Adrenal gland (tissue), 9 donors: ENCODE measurements at regions not wholly inside any gene's neighbourhood (a gene's known extent, or its start where the extent isn't known, plus 50 kb on each side); places are given as distances from the start of the nearest gene placed in this dataset.

Experiments
- DNase-seq, 7 donors: peaks; one replicate each; pipeline ENCODE4 v3.0.0-alpha.2; 2019 to 2020
- H3K27ac ChIP-seq, 5 donors: fragments of 200-600 bp; sonication (generic) in 4 of 5; 1 replicate in 3 of 5; 2 replicates in 2 of 5; pipeline versions ENCODE4 v1.5.1 to v1.8.0; 2016 to 2020; ENCODE audit warnings: mild to moderate bottlenecking in 1 of 5
- H3K27me3 ChIP-seq: fragments of 200-600 bp; 2 replicates; pipeline ENCODE4 v1.8.0; 2021
- H3K36me3 ChIP-seq, 2 donors: fragments of 200-600 bp; replicated peaks in 1 of 2; 1 replicate in 1 of 2; 2 replicates in 1 of 2; pipeline versions ENCODE4 v1.5.1 to v1.8.0; 2018 to 2022
- H3K4me1 ChIP-seq, 2 donors: fragments of 200-600 bp; replicated peaks in 1 of 2; 1 replicate in 1 of 2; 2 replicates in 1 of 2; pipeline versions ENCODE4 v1.5.1 to v1.8.0; 2018 to 2021
- H3K4me3 ChIP-seq, 4 donors: fragments of 200-600 bp; sonication (generic) in 3 of 4; one replicate each; pipeline ENCODE4 v1.5.1; 2016 to 2018
- H3K9me3 ChIP-seq, 3 donors: fragments of 200-600 bp; sonication (generic) in 1 of 3; replicated peaks in 1 of 3; 1 replicate in 2 of 3; 2 replicates in 1 of 3; pipeline versions ENCODE4 v1.5.1 to v1.8.0; 2016 to 2021
- CTCF ChIP-seq, 6 experiments: fragments of 450-650 bp in 4 of 6; fragments of 200-600 bp in 2 of 6; sonication (generic) in 1 of 6; IDR thresholded peaks; 1 replicate in 5 of 6; 2 replicates in 1 of 6; pipeline versions ENCODE4 v1.5.1 to v1.8.0; 2016 to 2021; ENCODE audit warnings: antibody characterized with exemption in 6 of 6, mild to moderate bottlenecking in 2 of 6, moderate library complexity in 1 of 6
- POLR2A ChIP-seq, 2 donors: fragments of 450-650 bp; IDR thresholded peaks; one replicate each; pipeline ENCODE4 v1.6.1; 2017; ENCODE audit warnings: antibody characterized with exemption in 2 of 2, mild to moderate bottlenecking in 2 of 2, moderate library complexity in 1 of 2
- WGBS, 4 donors: extraction: QIAGEN DNeasy Blood & Tissue Kit in 2 of 4; methylation state at CpG; one replicate each; pipeline versions ENCODE4 v1.1.5 to v1.1.7; 2013 to 2017; 5-methylcytosine and 5-hydroxymethylcytosine counted together
- intact Hi-C, 2 donors: fragments of 100-400 bp; cut with DNase I; formaldehyde crosslinking; loops; one replicate each; pipeline versions ENCODE4 v1.14.1 to v1.15.0; 2022 to 2023
- donor health status: healthy with polysubstance abuse.
- donor health status: Bipolar disorder and iron deficiency.
- donor health status: DM: yes; HTN: yes; CAD: no.
- donor health status: DM: no; HTN: no; CAD: no.
- donor health status: DM: no; HTN: no; CAD: no.

- Histone ChIP-seq H3K27me3 (no peaks in the 10 kb centered on the region), H3K9me3 (no peaks in the 10 kb centered on the region), H3K4me3 (no peak overlapping the region), H3K27ac (no peak overlapping the region), H3K4me1 (no peaks in the 10 kb centered on the region), H3K36me3 (no peaks in the 10 kb centered on the region)
- no peak for DNase-seq
- WGBS, 4 donors: 91 to 97% (median 95%) methylated on average over 3 of the region's 3 CpGs
- no peak for TF ChIP-seq CTCF (IDR thresholded peaks at IDR 0.05)
- TF ChIP-seq POLR2A (IDR thresholded peaks at IDR 0.05): no peak
- intact Hi-C loops: no loop called here
These were observed 92.2 kb upstream of the SLC8A1 start for GRCh38 chr2:40544072-40544471.

GRCh38 chr2:40545645-40546044, 93.8 kb upstream of the SLC8A1 start:
- TF ChIP-seq CTCF (IDR thresholded peaks at IDR 0.05): no peak
- no peak for TF ChIP-seq POLR2A (IDR thresholded peaks at IDR 0.05)
- WGBS, 4 donors: 75 to 80% (median 77%) methylated on average over 4 of the region's 4 CpGs
- Histone ChIP-seq H3K36me3 (no peaks in the 10 kb centered on the region), H3K4me1 (no peaks in the 10 kb centered on the region), H3K27ac (no peak overlapping the region), H3K27me3 (no peaks in the 10 kb centered on the region), H3K4me3 (no peak overlapping the region), H3K9me3 (no peaks in the 10 kb centered on the region)
- no peak for DNase-seq
- intact Hi-C loops: no loop called here

- no peak overlapping the region for H3K27ac ChIP-seq
- WGBS, 4 donors: 66 to 70% (median 68%) methylated on average over 8 of the region's 8 CpGs
- no peak for TF ChIP-seq POLR2A (IDR thresholded peaks at IDR 0.05)
- no peak for TF ChIP-seq CTCF (IDR thresholded peaks at IDR 0.05)
- no peaks in the 10 kb centered on the region for H3K36me3 ChIP-seq
- intact Hi-C loops: no loop called here
- no peaks in the 10 kb centered on the region for H3K4me1 ChIP-seq
- no peak overlapping the region for H3K4me3 ChIP-seq
- H3K9me3 ChIP-seq: no peaks in the 10 kb centered on the region
- DNase-seq: no peak
- H3K27me3 ChIP-seq: no peaks in the 10 kb centered on the region
These were observed 94.7 kb upstream of the SLC8A1 start for GRCh38 chr2:40546439-40547191.

- TF ChIP-seq POLR2A (IDR thresholded peaks at IDR 0.05) (no peak), CTCF (IDR thresholded peaks at IDR 0.05) (no peak)
- no peak overlapping the region for H3K27ac ChIP-seq
- no peak for DNase-seq
- H3K4me3 ChIP-seq: no peak overlapping the region
- no peaks in the 10 kb centered on the region for H3K4me1 ChIP-seq
- H3K27me3 ChIP-seq: no peaks in the 10 kb centered on the region
- WGBS, 4 donors: 90 to 100% (median 99%) methylated on average over 1 of the region's 1 CpG
- no peaks in the 10 kb centered on the region for H3K36me3 ChIP-seq
- intact Hi-C loops: no loop called here
- H3K9me3 ChIP-seq: no peaks in the 10 kb centered on the region
These were observed 96.6 kb upstream of the SLC8A1 start for GRCh38 chr2:40548521-40548920.
